Coronary artery (tissue), 2 donors: ENCODE measurements at regions not wholly inside any gene's neighbourhood (a gene's known extent, or its start where the extent isn't known, plus 50 kb on each side); places are given as distances from the start of the nearest gene placed in this dataset.
"Not testable (repeated sequence)": the region's sequence is repeated elsewhere in the genome, so short reads cannot be mapped to it uniquely, and the experiment has no call there.

Experiments
- DNase-seq: peaks from one replicate; pipeline ENCODE4 v3.0.0-alpha.2; 2017; ENCODE audit warnings: low spot score
- H3K27ac ChIP-seq, 2 donors: fragments of 200-600 bp; sonication (generic); one replicate each; pipeline ENCODE4 v1.5.1; 2016 to 2019
- H3K4me3 ChIP-seq: fragments of 200-600 bp; sonication (generic); 2 replicates; pipeline ENCODE4 v1.5.1; 2016; ENCODE audit warnings: mild to moderate bottlenecking, moderate library complexity
- CTCF ChIP-seq: fragments of 200-600 bp; sonication (generic); IDR thresholded peaks from one replicate; pipeline ENCODE4 v1.5.1; 2019; ENCODE audit warnings: antibody characterized with exemption

DNA sequence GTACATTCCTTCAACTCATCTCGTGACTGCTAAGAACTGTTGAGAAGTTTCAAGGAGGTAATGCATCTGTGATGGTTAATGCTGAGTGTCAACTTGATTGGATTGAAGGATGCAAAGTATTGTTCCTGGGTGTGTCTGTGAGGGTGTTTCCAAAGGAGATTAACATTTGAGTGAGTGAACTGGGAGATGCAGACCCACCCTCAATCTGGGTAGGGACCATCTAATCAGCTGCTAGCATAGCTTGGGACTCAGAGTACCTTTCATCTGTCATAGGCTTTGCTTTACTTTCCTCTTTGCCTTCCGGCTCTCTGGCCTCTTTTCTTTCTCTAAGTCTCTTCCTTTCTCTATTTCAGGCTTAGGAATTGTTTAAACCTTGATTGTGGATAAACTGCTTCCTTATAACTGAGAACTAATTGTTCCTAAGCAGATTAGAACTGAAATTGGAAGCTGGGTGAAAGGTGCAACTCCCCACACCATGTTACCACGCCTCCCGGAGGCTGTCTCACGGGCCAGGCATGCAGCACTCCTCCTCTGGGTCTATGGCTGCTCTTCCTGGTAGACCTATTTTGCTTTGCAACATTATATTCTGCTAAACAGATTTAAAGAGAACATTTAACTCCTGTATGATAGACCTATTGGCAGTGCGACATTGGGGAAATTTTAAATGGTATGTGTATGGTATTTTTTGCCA lies 298.2 kb downstream of the CCSER2 start:
- Histone ChIP-seq H3K27ac (no peak overlapping the region), H3K4me3 (no peak overlapping the region)
- no peak for DNase-seq
- TF ChIP-seq CTCF = no peak

DNA sequence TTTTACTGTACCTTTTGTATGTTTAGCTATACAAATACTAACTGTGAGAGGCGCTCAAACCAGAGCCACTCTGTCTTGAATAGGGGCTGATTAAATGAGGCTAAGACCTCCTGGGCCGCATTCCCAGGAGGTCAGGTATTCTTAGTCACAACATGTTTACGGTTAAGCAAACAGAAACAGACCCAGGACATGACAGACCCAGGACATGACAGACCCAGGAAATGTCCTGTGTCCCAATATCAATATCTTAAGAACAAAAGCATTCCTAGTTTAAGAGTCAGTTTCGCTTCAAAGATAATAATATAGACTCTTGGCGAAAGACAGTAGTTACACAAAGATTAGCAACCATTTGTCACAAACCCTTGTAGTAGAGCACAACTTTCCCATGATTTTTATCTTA lies 304.5 kb downstream of the CCSER2 start:
- no peak for DNase-seq

GRCh38 chr10:84634636-84635035 lies 306.2 kb downstream of the CCSER2 start:
- no peak for TF ChIP-seq CTCF
- Histone ChIP-seq H3K4me3 (no peak overlapping the region), H3K27ac (no peak overlapping the region)
- no peak for DNase-seq

More for the DNA sequence above, 304.5 kb downstream of the CCSER2 start:
- Histone ChIP-seq H3K27ac (no peak overlapping the region), H3K4me3 (no peak overlapping the region)
- no peak for TF ChIP-seq CTCF

DNA sequence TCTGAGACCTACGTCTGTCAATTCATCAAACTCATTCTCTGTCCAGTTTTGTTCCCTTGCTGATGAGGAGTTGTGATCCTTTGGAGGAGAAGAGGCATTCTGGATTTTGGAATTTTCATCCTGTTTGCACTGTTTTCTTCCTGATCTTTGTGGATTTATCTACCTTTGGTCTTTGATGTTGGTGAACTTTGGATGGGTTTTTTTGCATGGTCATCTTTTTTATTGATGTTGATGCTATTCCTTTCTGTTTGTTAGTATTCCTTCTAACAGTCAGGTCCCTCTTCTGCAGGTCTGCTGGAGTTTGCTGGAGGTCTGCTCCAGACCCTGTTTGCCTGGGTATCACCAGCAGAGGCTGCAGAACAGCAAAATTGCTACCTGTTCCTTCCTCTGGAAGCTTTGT lies 322.2 kb downstream of the CCSER2 start:
- not testable (repeated sequence) for DNase-seq

GRCh38 chr10:84654671-84655070 lies 326.3 kb downstream of the CCSER2 start:
- no peak for TF ChIP-seq CTCF
- no peak for DNase-seq
- no peak overlapping the region for H3K4me3 ChIP-seq
- no peak overlapping the region for H3K27ac ChIP-seq

More for the DNA sequence above, 322.2 kb downstream of the CCSER2 start:
- not testable (repeated sequence) for H3K27ac ChIP-seq, H3K4me3 ChIP-seq

DNA sequence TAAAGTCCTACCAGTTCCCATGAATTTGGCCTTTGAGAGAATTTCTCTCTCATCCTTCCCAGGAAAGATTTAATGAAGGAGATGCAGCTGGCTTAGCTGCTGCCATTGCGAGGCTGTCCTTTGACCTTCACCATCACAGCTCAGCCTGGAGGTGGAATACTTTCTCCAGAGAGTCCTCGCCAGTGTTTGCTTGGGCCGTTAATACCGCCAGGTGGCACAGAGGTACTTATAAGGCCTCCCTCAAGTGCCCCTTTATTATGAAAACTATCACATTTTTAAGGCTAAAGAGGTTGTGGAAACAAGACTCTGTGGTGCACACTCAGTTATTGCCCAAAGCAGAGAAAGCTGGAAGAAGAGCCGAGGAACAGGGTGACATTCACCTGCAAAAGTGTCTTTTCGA lies 330.6 kb downstream of the CCSER2 start:
- H3K4me3 ChIP-seq = no peak overlapping the region
- no peak overlapping the region for H3K27ac ChIP-seq
- no peak for DNase-seq
- TF ChIP-seq CTCF = no peak

DNA sequence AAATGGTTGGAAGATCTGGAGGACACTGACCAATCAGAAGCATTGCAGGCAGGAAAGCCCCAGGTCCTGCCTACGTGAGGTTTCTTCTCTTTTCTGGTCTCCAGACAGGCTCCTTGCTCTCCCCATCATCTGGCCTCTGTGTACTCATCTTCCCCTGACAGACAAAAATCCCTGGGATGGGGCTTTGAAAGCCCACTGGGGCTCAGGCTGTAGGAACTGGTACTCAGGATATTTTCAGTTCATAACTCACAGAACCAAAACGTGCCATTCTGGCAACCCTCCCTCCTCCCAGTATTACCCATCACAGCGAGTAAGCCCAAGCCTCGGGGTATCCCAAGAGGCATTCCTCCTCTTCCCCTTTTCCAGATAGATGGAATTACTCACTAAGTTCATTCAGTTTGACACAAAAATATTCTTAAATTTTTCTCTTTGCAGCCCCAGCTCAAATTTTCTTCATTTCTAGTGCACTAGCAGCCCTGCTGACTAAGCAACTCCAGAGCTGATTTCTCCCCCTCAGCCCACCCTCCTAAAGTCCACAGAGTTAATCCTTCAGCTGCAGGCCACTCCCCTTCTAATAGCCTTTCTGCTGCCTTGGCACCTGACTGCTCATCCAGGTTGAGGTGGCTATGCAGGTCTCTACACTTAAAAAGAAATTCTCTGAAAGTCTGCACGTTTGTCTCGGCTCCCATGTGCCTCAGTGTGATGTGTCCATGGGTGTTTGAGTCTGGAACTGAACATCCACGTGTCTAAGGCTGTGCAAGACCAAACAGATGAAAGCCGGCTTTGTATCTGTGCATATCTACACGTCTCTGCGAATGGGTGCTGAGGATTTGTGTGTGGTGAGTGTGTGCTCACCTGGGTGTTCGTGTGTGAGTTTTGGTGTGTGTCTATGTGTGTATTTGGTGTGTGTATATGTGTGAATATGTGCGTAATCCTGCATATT lies 331.4 kb downstream of the CCSER2 start:
- Histone ChIP-seq H3K4me3 (no peak overlapping the region), H3K27ac (no peak overlapping the region)
- TF ChIP-seq CTCF = no peak
- DNase-seq = no peak
